Endothelial cell of umbilical vein (primary cell): ENCODE measurements at regions not wholly inside any gene's neighbourhood (a gene's known extent, or its start where the extent isn't known, plus 50 kb on each side); places are given as distances from the start of the nearest gene placed in this dataset.

Experiments used
- BruUV-seq: library from RNA; stranded (reverse); fragments of 400-500 nt; replicated peaks from 2 replicates; lab custom pipeline; 2021; lab: Mats Ljungman, UMichigan
- CTCF ChIA-PET: fragments of 300-600, 350-600 bp; sonication (Branson Sonifier 250); formaldehyde crosslinking; loops from one replicate; lab custom pipeline; 2021; ENCODE audit warnings: antibody characterized with exemption, inconsistent platforms; lab: Charles Lee
- POLR2A ChIA-PET: fragments of 300-600, 350-600 bp; sonication (Branson Sonifier 250); formaldehyde crosslinking; loops from one replicate; lab custom pipeline; 2021; ENCODE audit warnings: antibody characterized with exemption, inconsistent platforms; lab: Charles Lee
- DNase-seq: peaks from one replicate; pipeline ENCODE4 v3.0.0-alpha.2; 2011; ENCODE audit warnings: low read depth, low spot score
- FAIRE-seq: peaks from 2 replicates; lab custom pipeline; 2011; peaks lifted over from hg19 to GRCh38; lab: Jason Lieb, UNC
- H2AFZ ChIP-seq: 2 replicates; pipeline ENCODE4 v1.6.0; 2012; ENCODE audit warnings: low read depth, low read length, control low read depth, inconsistent platforms
- H3K27ac ChIP-seq: 2 replicates; pipeline ENCODE4 v1.5.1; 2011; ENCODE audit warnings: low read depth, mild to moderate bottlenecking, control low read depth, low read length, moderate library complexity; ENCODE audit not compliant: insufficient read depth
- H3K27me3 ChIP-seq, 2 experiments: 2 replicates each; pipeline versions ENCODE4 v1.6.0 to v1.6.1; 2011; ENCODE audit warnings: low read length in 2 of 2, mixed read lengths in 1 of 2; ENCODE audit not compliant: control insufficient read depth in 2 of 2, insufficient read depth in 2 of 2
- H3K36me3 ChIP-seq, 2 experiments: 2 replicates in 1 of 2; 3 replicates in 1 of 2; pipeline ENCODE4 v1.5.1; 2011; ENCODE audit warnings: low read length in 2 of 2, mild to moderate bottlenecking in 1 of 2, moderate library complexity in 1 of 2; ENCODE audit not compliant: control insufficient read depth in 2 of 2, insufficient read depth in 2 of 2; ENCODE audit errors: extremely low read depth in 1 of 2
- H3K4me1 ChIP-seq: 3 replicates; pipeline ENCODE4 v1.5.1; 2011; ENCODE audit warnings: mild to moderate bottlenecking, low read length; ENCODE audit not compliant: control insufficient read depth, insufficient read depth; ENCODE audit errors: extremely low read depth
- H3K4me2 ChIP-seq: 2 replicates; pipeline ENCODE4 v1.6.1; 2011; ENCODE audit warnings: low read length, control low read depth, mixed read lengths; ENCODE audit not compliant: insufficient read depth
- H3K4me3 ChIP-seq, 3 experiments: fragments of 200-600 bp in 1 of 3; sonication (generic), shearing (Covaris generic) in 1 of 3; replicated peaks in 1 of 3; 2 replicates each; pipeline ENCODE4 v1.5.1; 2011 to 2016; ENCODE audit warnings: control low read depth in 3 of 3, low read length in 3 of 3, mild to moderate bottlenecking in 2 of 3, inconsistent platforms in 1 of 3, low read depth in 1 of 3, moderate library complexity in 1 of 3; ENCODE audit not compliant: insufficient read depth in 1 of 3
- H3K79me2 ChIP-seq: 2 replicates; pipeline ENCODE4 v1.6.0; 2012; ENCODE audit warnings: low read length, inconsistent platforms; ENCODE audit not compliant: control insufficient read depth, insufficient read depth
- H3K9ac ChIP-seq: replicated peaks from 2 replicates; pipeline ENCODE3; 2011; ENCODE audit warnings: low read length, control low read depth; ENCODE audit not compliant: insufficient read depth; ENCODE audit errors: extremely low read depth
- H3K9me1 ChIP-seq: replicated peaks from 3 replicates; pipeline ENCODE4 v1.6.0; 2011; ENCODE audit warnings: mild to moderate bottlenecking, low read length; ENCODE audit not compliant: control insufficient read depth, insufficient read depth; ENCODE audit errors: extremely low read depth
- H3K9me3 ChIP-seq: replicated peaks from 2 replicates; pipeline ENCODE4 v1.5.1; 2012; ENCODE audit warnings: low read length, inconsistent platforms; ENCODE audit not compliant: control insufficient read depth, insufficient read depth
- H4K20me1 ChIP-seq: replicated peaks from 2 replicates; pipeline ENCODE3; 2011; ENCODE audit warnings: mild to moderate bottlenecking, low read length; ENCODE audit not compliant: control insufficient read depth, insufficient read depth; ENCODE audit errors: extremely low read depth
- EZH2 ChIP-seq: IDR thresholded peaks from 2 replicates; pipeline ENCODE4 v1.6.1; 2012; ENCODE audit warnings: borderline replicate concordance, low read depth, mild to moderate bottlenecking, moderate library complexity, low read length, inconsistent platforms; ENCODE audit not compliant: severe bottlenecking
- MAX ChIP-seq: IDR thresholded peaks from 2 replicates; pipeline ENCODE4 v1.6.1; 2011; ENCODE audit not compliant: insufficient read depth, insufficient read length
- dilution Hi-C: fragments of 300-500 bp; cut with MboI; formaldehyde crosslinking; loops from one replicate; pipeline ENCODE4 v1.15.0; 2019; ENCODE audit warnings: low sequenced_read_pairs; ENCODE audit not compliant: extremely low pct_ligation_motif_present
- intact Hi-C: fragments of 100-400 bp; cut with micrococcal nuclease; formaldehyde crosslinking; loops from one replicate; pipeline ENCODE4 v1.10.0; 2022

- Histone ChIP-seq H3K4me2 (no peak overlapping the region), H3K9me3 (no peaks in the 10 kb centered on the region), H3K9me1 (no peaks in the 10 kb centered on the region), H3K4me1 (no peaks in the 10 kb centered on the region), H4K20me1 (no peaks in the 10 kb centered on the region), H3K79me2 (no peaks in the 10 kb centered on the region), H3K27me3 (no peaks in the 10 kb centered on the region), H3K4me3 (no peak overlapping the region), H3K27ac (no peak overlapping the region), H2AFZ (no peak overlapping the region), H3K36me3 (no peaks in the 10 kb centered on the region), H3K9ac (no peak overlapping the region)
- ChIA-PET POLR2A (no interaction called here), CTCF (no interaction called here)
- no peak for FAIRE-seq
- no peak for DNase-seq
- no peak for TF ChIP-seq EZH2
- dilution Hi-C loops: no loop called here
- no TSS peak for BruUV-seq
- intact Hi-C loops: no loop called here
Measured at GRCh38 chr6:71080133-71080532, 123.3 kb upstream of the B3GAT2 start.

- CTCF ChIA-PET: no interaction called here
- FAIRE-seq (no peak), DNase-seq (no peak)
- Histone ChIP-seq H3K4me3 (no peak overlapping the region), H3K27me3 (no peaks in the 10 kb centered on the region), H3K9ac (no peak overlapping the region), H3K27ac (no peak overlapping the region), H3K9me1 (no peaks in the 10 kb centered on the region), H3K9me3 (no peaks in the 10 kb centered on the region), H3K36me3 (no peaks in the 10 kb centered on the region), H2AFZ (no peak overlapping the region), H4K20me1 (no peaks in the 10 kb centered on the region), H3K4me1 (no peaks in the 10 kb centered on the region), H3K79me2 (no peaks in the 10 kb centered on the region), H3K4me2 (no peak overlapping the region)
- no TSS peak for BruUV-seq
- POLR2A ChIA-PET: no interaction called here
- no peak for TF ChIP-seq MAX
- intact Hi-C loops: no loop called here
- dilution Hi-C loops: no loop called here
Measured at GRCh38 chr6:71080826-71081225, 124.0 kb upstream of the B3GAT2 start.
